H9 (cell line): ENCODE measurements at regions not wholly inside any gene's neighbourhood (a gene's known extent, or its start where the extent isn't known, plus 50 kb on each side); places are given as distances from the start of the nearest gene placed in this dataset.

Experiments used
- DNase-seq: peaks from one replicate; pipeline ENCODE4 v3.0.0-alpha.2; 2017
- H2AFZ ChIP-seq: one replicate; pipeline ENCODE4 v1.6.1; 2013; ENCODE audit warnings: mild to moderate bottlenecking, low read length, control low read depth, moderate library complexity
- H2AK5ac ChIP-seq: 2 replicates; pipeline ENCODE4 v1.6.1; 2013; ENCODE audit warnings: low read length, control low read depth, mixed read lengths; ENCODE audit not compliant: insufficient read length
- H2BK120ac ChIP-seq: one replicate; pipeline ENCODE4 v1.6.1; 2013; ENCODE audit warnings: low read depth, mild to moderate bottlenecking, low read length, control low read depth, inconsistent platforms; ENCODE audit not compliant: poor library complexity, severe bottlenecking
- H2BK12ac ChIP-seq: 2 replicates; pipeline ENCODE4 v1.6.1; 2013; ENCODE audit warnings: low read length, control low read depth, mixed read lengths, low read depth; ENCODE audit not compliant: insufficient read length
- H2BK15ac ChIP-seq: 2 replicates; pipeline ENCODE4 v1.6.1; 2013; ENCODE audit warnings: low read depth, low read length, control low read depth
- H2BK20ac ChIP-seq: one replicate; pipeline ENCODE4 v1.6.1; 2013; ENCODE audit warnings: low read depth, mild to moderate bottlenecking, low read length, control low read depth, inconsistent platforms; ENCODE audit not compliant: poor library complexity, severe bottlenecking
- H2BK5ac ChIP-seq: 2 replicates; pipeline ENCODE4 v1.6.1; 2013; ENCODE audit warnings: low read length, control low read depth, mixed read lengths; ENCODE audit not compliant: insufficient read length
- H3K14ac ChIP-seq: 2 replicates; pipeline ENCODE4 v1.6.1; 2013; ENCODE audit warnings: low read length, control low read depth; ENCODE audit not compliant: insufficient read depth
- H3K18ac ChIP-seq: 2 replicates; pipeline ENCODE4 v1.6.1; 2013; ENCODE audit warnings: low read depth, mild to moderate bottlenecking, mixed read lengths, low read length, control low read depth; ENCODE audit not compliant: insufficient read length
- H3K23ac ChIP-seq: 2 replicates; pipeline ENCODE4 v1.6.1; 2013; ENCODE audit warnings: low read length, control low read depth, mixed read lengths, low read depth; ENCODE audit not compliant: insufficient read length
- H3K23me2 ChIP-seq: 2 replicates; pipeline ENCODE4 v1.6.1; 2013; ENCODE audit warnings: low read depth, mild to moderate bottlenecking, mixed read lengths, low read length, control low read depth; ENCODE audit not compliant: insufficient read length, poor library complexity, severe bottlenecking
- H3K27ac ChIP-seq: 2 replicates; pipeline ENCODE4 v1.5.1; 2013; ENCODE audit warnings: low read length, control low read depth, mixed read lengths, low read depth; ENCODE audit not compliant: insufficient read length
- H3K27me3 ChIP-seq: 2 replicates; pipeline ENCODE4 v1.6.1; 2013; ENCODE audit warnings: low read length, control low read depth, inconsistent platforms; ENCODE audit not compliant: insufficient read depth
- H3K4ac ChIP-seq: 2 replicates; pipeline ENCODE4 v1.6.1; 2013; ENCODE audit warnings: low read depth, mild to moderate bottlenecking, control low read depth, inconsistent platforms, low read length, moderate library complexity
- H3K4me1 ChIP-seq: 2 replicates; pipeline ENCODE4 v1.6.1; 2013; ENCODE audit warnings: low read length, control low read depth, inconsistent platforms; ENCODE audit not compliant: insufficient read depth
- H3K4me2 ChIP-seq: 2 replicates; pipeline ENCODE4 v1.6.1; 2013; ENCODE audit warnings: low read length, control low read depth, mixed read lengths; ENCODE audit not compliant: insufficient read length, insufficient read depth
- H3K56ac ChIP-seq: 2 replicates; pipeline ENCODE4 v1.6.1; 2013; ENCODE audit warnings: low read depth, mild to moderate bottlenecking, mixed read lengths, low read length, control low read depth; ENCODE audit not compliant: insufficient read length
- H3K79me1 ChIP-seq: 2 replicates; pipeline ENCODE4 v1.6.1; 2013; ENCODE audit warnings: low read depth, mild to moderate bottlenecking, moderate library complexity, low read length, control low read depth, inconsistent platforms; ENCODE audit not compliant: insufficient read depth, poor library complexity, severe bottlenecking
- H3K79me2 ChIP-seq: 2 replicates; pipeline ENCODE4 v1.6.1; 2013; ENCODE audit warnings: low read length, control low read depth, inconsistent platforms; ENCODE audit not compliant: insufficient read depth
- H3K9ac ChIP-seq: 2 replicates; pipeline ENCODE4 v1.6.1; 2013; ENCODE audit warnings: low read length, control low read depth, mixed read lengths; ENCODE audit not compliant: insufficient read length; ENCODE audit errors: extremely low read depth
- H3K9me3 ChIP-seq: one replicate; pipeline ENCODE4 v1.6.1; 2013; ENCODE audit warnings: low read depth, low read length, inconsistent platforms; ENCODE audit not compliant: control insufficient read depth
- H3T11ph ChIP-seq: one replicate; pipeline ENCODE4 v1.6.1; 2013; ENCODE audit warnings: mild to moderate bottlenecking, low read length, control low read depth, inconsistent platforms
- H4K20me1 ChIP-seq: one replicate; pipeline ENCODE4 v1.6.1; 2013; ENCODE audit not compliant: control insufficient read depth, insufficient read length, insufficient read depth
- H4K5ac ChIP-seq: 2 replicates; pipeline ENCODE4 v1.6.1; 2013; ENCODE audit warnings: low read depth, mild to moderate bottlenecking, mixed read lengths, low read length, control low read depth; ENCODE audit not compliant: insufficient read length
- H4K8ac ChIP-seq: replicated peaks from 2 replicates; pipeline ENCODE4 v1.6.1; 2013; ENCODE audit warnings: low read length, control low read depth, mixed read lengths, low read depth; ENCODE audit not compliant: insufficient read length
- H4K91ac ChIP-seq: 2 replicates; pipeline ENCODE4 v1.6.1; 2013; ENCODE audit warnings: low read depth, mild to moderate bottlenecking, moderate library complexity, mixed read lengths, low read length, control low read depth; ENCODE audit not compliant: insufficient read length
- H3K27ac Mint-ChIP-seq, 3 experiments: 2 replicates in 2 of 3; 3 replicates in 1 of 3; pipeline ENCODE4 v1.8.0; 2020 to 2021; ENCODE audit warnings: mixed read lengths in 3 of 3, mild to moderate bottlenecking in 1 of 3, moderate library complexity in 1 of 3
- H3K27me3 Mint-ChIP-seq: 2 replicates; pipeline ENCODE4 v1.8.0; 2021; ENCODE audit warnings: low read depth, mild to moderate bottlenecking, moderate library complexity, mixed read lengths
- H3K36me3 Mint-ChIP-seq, 3 experiments: 2 replicates in 2 of 3; 3 replicates in 1 of 3; pipeline ENCODE4 v1.8.0; 2020 to 2021; ENCODE audit warnings: low read depth in 3 of 3, mixed read lengths in 3 of 3; ENCODE audit not compliant: insufficient read depth in 1 of 3
- H3K4me1 Mint-ChIP-seq, 2 experiments: 2 replicates each; pipeline ENCODE4 v1.8.0; 2020; ENCODE audit warnings: mixed read lengths in 2 of 2
- H3K4me3 Mint-ChIP-seq, 2 experiments: 2 replicates in 1 of 2; 3 replicates in 1 of 2; pipeline ENCODE4 v1.8.0; 2020 to 2021; ENCODE audit warnings: mild to moderate bottlenecking in 2 of 2, mixed read lengths in 2 of 2, moderate library complexity in 1 of 2
- H3K9me3 Mint-ChIP-seq, 2 experiments: 2 replicates in 1 of 2; 3 replicates in 1 of 2; pipeline ENCODE4 v1.8.0; 2020; ENCODE audit warnings: mild to moderate bottlenecking in 2 of 2, mixed read lengths in 2 of 2, moderate library complexity in 1 of 2
- CTCF ChIP-seq: fragments of 200-600 bp; sonication (generic); conservative IDR thresholded peaks from 3 replicates; pipeline ENCODE4 v1.8.0; 2021; ENCODE audit warnings: antibody characterized with exemption, mild to moderate bottlenecking
- WGBS: extraction: QIAGEN DNeasy Blood & Tissue Kit; methylation state at CpG from one replicate; pipeline ENCODE4 v1.1.7; 2013; ENCODE audit warnings: missing lambda C conversion rate, low lambda C conversion rate, mixed read lengths; ENCODE audit not compliant: insufficient read length; ENCODE audit errors: extremely low coverage; 5-methylcytosine and 5-hydroxymethylcytosine counted together

- DNase-seq, result no peak
- H3K4ac ChIP-seq, result no peak overlapping the region
- H2BK5ac ChIP-seq, result no peak overlapping the region
- H3K23me2 ChIP-seq, result no peaks in the 10 kb centered on the region
- H3K18ac ChIP-seq, result no peak overlapping the region
- H2BK120ac ChIP-seq, result no peak overlapping the region
- peaks cover 2% of the 10 kb centered on the region for H3K4me1 ChIP-seq
- H3K27ac ChIP-seq, result no peak overlapping the region
- H2AFZ ChIP-seq, result no peak overlapping the region
- no peak overlapping the region for H3K23ac ChIP-seq
- no peaks in the 10 kb centered on the region for H3K9me3 Mint-ChIP-seq
- no peak overlapping the region for H2AK5ac ChIP-seq
- H3K14ac ChIP-seq, result no peak overlapping the region
- peak overlapping the region in 1 of 3 experiments; percentile 0; a peak in 1 of 7 replicates for H3K27ac Mint-ChIP-seq
- no peaks in the 10 kb centered on the region for H3K79me2 ChIP-seq
- no peaks in the 10 kb centered on the region for H3K9me3 ChIP-seq
- no peaks in the 10 kb centered on the region for H3K79me1 ChIP-seq
- H3K27me3 ChIP-seq, result no peaks in the 10 kb centered on the region
- H3K4me3 Mint-ChIP-seq, result no peak overlapping the region
- no peak overlapping the region for H4K8ac ChIP-seq
- H2BK15ac ChIP-seq, result no peak overlapping the region
- no peak overlapping the region for H4K5ac ChIP-seq
- H4K20me1 ChIP-seq, result no peaks in the 10 kb centered on the region
- H3K27me3 Mint-ChIP-seq, result no peaks in the 10 kb centered on the region
- H3K9ac ChIP-seq, result no peak overlapping the region
- H2BK20ac ChIP-seq, result no peak overlapping the region
- peaks cover 33 to 53% of the 10 kb centered on the region in 2 experiments for H3K4me1 Mint-ChIP-seq
- no peaks in the 10 kb centered on the region for H3K36me3 Mint-ChIP-seq
- TF ChIP-seq CTCF, result no peak
- no peak overlapping the region for H3K4me2 ChIP-seq
- H3K56ac ChIP-seq, result no peak overlapping the region
- no peak overlapping the region for H4K91ac ChIP-seq
- H3T11ph ChIP-seq, result no peak overlapping the region
- no peak overlapping the region for H2BK12ac ChIP-seq
- no CpG with 5 or more reads among the region's 3 CpGs for WGBS
Measured at GRCh38 chr12:75883241-75883640, 148.3 kb downstream of the PHLDA1 start.
